Kidney (tissue), 13 donors: ENCODE measurements at regions not wholly inside any gene's neighbourhood (a gene's known extent, or its start where the extent isn't known, plus 50 kb on each side); places are given as distances from the start of the nearest gene placed in this dataset.
"Not testable (repeated sequence)": the region's sequence is repeated elsewhere in the genome, so short reads cannot be mapped to it uniquely, and the experiment has no call there.

Experiments
- DNase-seq, 5 donors: peaks; one replicate each; pipeline ENCODE4 v3.0.0-alpha.2; 2013 to 2020
- FAIRE-seq: peaks from 2 replicates; lab custom pipeline; 2012; peaks lifted over from hg19 to GRCh38; lab: Jason Lieb, UNC
- H3K27ac ChIP-seq, 2 donors: one replicate each; pipeline ENCODE4 v1.7.0; 2013; ENCODE audit warnings: low read depth in 2 of 2, low read length in 2 of 2, inconsistent platforms in 1 of 2
- H3K27me3 ChIP-seq: one replicate; pipeline ENCODE4 v1.7.1; 2013; ENCODE audit warnings: low read length, inconsistent platforms; ENCODE audit not compliant: control insufficient read depth, insufficient read depth
- H3K36me3 ChIP-seq, 3 donors: one replicate each; pipeline versions ENCODE4 v1.7.0 to v1.7.1; 2013; ENCODE audit warnings: low read length in 3 of 3, control low read depth in 1 of 3, inconsistent platforms in 1 of 3; ENCODE audit not compliant: insufficient read depth in 3 of 3, control insufficient read depth in 2 of 3
- H3K4me1 ChIP-seq, 3 donors: one replicate each; pipeline versions ENCODE4 v1.7.0 to v1.7.1; 2013; ENCODE audit warnings: low read length in 3 of 3, inconsistent platforms in 1 of 3, low read depth in 1 of 3; ENCODE audit not compliant: control insufficient read depth in 2 of 3, insufficient read depth in 2 of 3
- H3K4me3 ChIP-seq, 3 donors: one replicate each; pipeline versions ENCODE4 v1.7.0 to v1.8.1; 2013; ENCODE audit warnings: low read length in 3 of 3, control low read depth in 1 of 3, inconsistent platforms in 1 of 3
- H3K9ac ChIP-seq, 3 donors: one replicate each; pipeline versions ENCODE4 v1.7.0 to v1.7.1; 2013; ENCODE audit warnings: low read length in 3 of 3, control low read depth in 1 of 3, inconsistent platforms in 1 of 3
- H3K9me3 ChIP-seq, 3 donors: one replicate each; pipeline versions ENCODE4 v1.7.0 to v1.7.1; 2013; ENCODE audit warnings: low read length in 3 of 3, control low read depth in 1 of 3, inconsistent platforms in 1 of 3; ENCODE audit not compliant: control insufficient read depth in 2 of 3, insufficient read depth in 1 of 3
- intact Hi-C: fragments of 100-400 bp; cut with DNase I; formaldehyde crosslinking; loops from one replicate; pipeline ENCODE4 v1.11.1; 2022
- TF ChIP-seq, protein P1 (sequence below): IDR thresholded peaks from 3 replicates; pipeline ENCODE4 v1.5.1; 2012; ENCODE audit warnings: mild to moderate bottlenecking, moderate library complexity, borderline replicate concordance; ENCODE audit not compliant: insufficient read depth; ENCODE audit errors: extremely low read depth
- donor health status: control.
- donor health status: control.
- donor health status: control.
- donor health status: control.
- donor health status: control.
- donor health status: DM: yes; HTN: yes; CAD: no.
- donor health status: Normal renal cell carcinoma (clear cell type).

DNA sequence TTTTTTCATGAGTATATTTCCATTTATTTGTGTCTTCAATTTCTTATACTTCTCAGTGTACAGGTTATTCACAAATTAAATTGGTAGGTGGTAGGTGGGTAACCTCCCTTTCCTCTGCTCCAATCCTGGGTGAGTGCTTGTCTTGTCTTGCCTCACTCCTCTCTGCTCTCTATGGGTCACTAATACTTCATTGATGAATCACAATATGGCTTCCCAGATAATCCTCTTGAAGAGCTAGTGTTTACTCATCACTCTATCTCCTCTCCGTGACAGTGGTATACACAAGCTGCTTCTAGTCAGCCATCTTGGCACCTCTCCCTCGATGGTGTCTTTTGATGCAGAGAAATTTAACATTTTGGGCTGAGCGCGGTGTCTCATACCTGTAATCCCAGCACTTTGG, 331.8 kb upstream of the NMUR2 start:
- Histone ChIP-seq H3K9ac (no peak overlapping the region), H3K27me3 (no peaks in the 10 kb centered on the region), H3K9me3 (no peaks in the 10 kb centered on the region), H3K27ac (no peak overlapping the region), H3K4me1 (no peaks in the 10 kb centered on the region), H3K4me3 (no peak overlapping the region), H3K36me3 (no peaks in the 10 kb centered on the region)
- TF ChIP-seq, protein P1, sequence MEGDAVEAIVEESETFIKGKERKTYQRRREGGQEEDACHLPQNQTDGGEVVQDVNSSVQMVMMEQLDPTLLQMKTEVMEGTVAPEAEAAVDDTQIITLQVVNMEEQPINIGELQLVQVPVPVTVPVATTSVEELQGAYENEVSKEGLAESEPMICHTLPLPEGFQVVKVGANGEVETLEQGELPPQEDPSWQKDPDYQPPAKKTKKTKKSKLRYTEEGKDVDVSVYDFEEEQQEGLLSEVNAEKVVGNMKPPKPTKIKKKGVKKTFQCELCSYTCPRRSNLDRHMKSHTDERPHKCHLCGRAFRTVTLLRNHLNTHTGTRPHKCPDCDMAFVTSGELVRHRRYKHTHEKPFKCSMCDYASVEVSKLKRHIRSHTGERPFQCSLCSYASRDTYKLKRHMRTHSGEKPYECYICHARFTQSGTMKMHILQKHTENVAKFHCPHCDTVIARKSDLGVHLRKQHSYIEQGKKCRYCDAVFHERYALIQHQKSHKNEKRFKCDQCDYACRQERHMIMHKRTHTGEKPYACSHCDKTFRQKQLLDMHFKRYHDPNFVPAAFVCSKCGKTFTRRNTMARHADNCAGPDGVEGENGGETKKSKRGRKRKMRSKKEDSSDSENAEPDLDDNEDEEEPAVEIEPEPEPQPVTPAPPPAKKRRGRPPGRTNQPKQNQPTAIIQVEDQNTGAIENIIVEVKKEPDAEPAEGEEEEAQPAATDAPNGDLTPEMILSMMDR = no peak
- FAIRE-seq (no peak), DNase-seq (no peak)
- intact Hi-C loops = no loop called here

GRCh38 chr5:152739916-152740315, 334.8 kb upstream of the NMUR2 start:
- Histone ChIP-seq H3K27ac (no peak overlapping the region), H3K9ac (no peak overlapping the region), H3K4me1 (no peaks in the 10 kb centered on the region), H3K9me3 (no peaks in the 10 kb centered on the region), H3K27me3 (no peaks in the 10 kb centered on the region), H3K36me3 (no peaks in the 10 kb centered on the region), H3K4me3 (no peak overlapping the region)
- TF ChIP-seq, protein P1 = no peak
- FAIRE-seq (no peak), DNase-seq (no peak)
- intact Hi-C loops = no loop called here

- not testable (repeated sequence) for H3K4me1 ChIP-seq, DNase-seq
These were observed 336.0 kb upstream of the NMUR2 start for GRCh38 chr5:152741126-152741525.

GRCh38 chr5:152787709-152788217, 382.7 kb upstream of the NMUR2 start:
- H3K9ac ChIP-seq, H3K36me3 ChIP-seq, H3K27me3 ChIP-seq, H3K27ac ChIP-seq, H3K4me1 ChIP-seq, FAIRE-seq, H3K4me3 ChIP-seq, intact Hi-C loops, H3K9me3 ChIP-seq: not testable (repeated sequence)
- DNase-seq = peak in 1 of 5 donors; percentile 14

More at GRCh38 chr5:152741126-152741525, 336.0 kb upstream of the NMUR2 start:
- H3K27ac ChIP-seq, intact Hi-C loops, H3K27me3 ChIP-seq, H3K9me3 ChIP-seq, H3K4me3 ChIP-seq, H3K36me3 ChIP-seq, FAIRE-seq, H3K9ac ChIP-seq: not testable (repeated sequence)

GRCh38 chr5:152801886-152802285, 396.8 kb upstream of the NMUR2 start:
- intact Hi-C loops = no loop called here
- no peak for DNase-seq
- no peak for FAIRE-seq

More at GRCh38 chr5:152801886-152802285, 396.8 kb upstream of the NMUR2 start:
- H3K27me3 ChIP-seq = no peaks in the 10 kb centered on the region
- H3K9ac ChIP-seq = no peak overlapping the region
- no peak overlapping the region for H3K4me3 ChIP-seq
- TF ChIP-seq, protein P1 = no peak
- H3K9me3 ChIP-seq = no peaks in the 10 kb centered on the region
- H3K27ac ChIP-seq = no peak overlapping the region
- no peaks in the 10 kb centered on the region for H3K4me1 ChIP-seq
- H3K36me3 ChIP-seq = no peaks in the 10 kb centered on the region
